GM19351 (cell line): ENCODE measurements at regions not wholly inside any gene's neighbourhood (a gene's known extent, or its start where the extent isn't known, plus 50 kb on each side); places are given as distances from the start of the nearest gene placed in this dataset.
"Not testable (repeated sequence)": the region's sequence is repeated elsewhere in the genome, so short reads cannot be mapped to it uniquely, and the experiment has no call there.

Source experiments
- ATAC-seq: cut with Tn5 transposase; IDR thresholded peaks from one replicate; pipeline ENCODE4 v1.9.1; 2021; ENCODE audit warnings: mild to moderate bottlenecking, moderate library complexity; ENCODE audit not compliant: unreplicated experiment

DNA sequence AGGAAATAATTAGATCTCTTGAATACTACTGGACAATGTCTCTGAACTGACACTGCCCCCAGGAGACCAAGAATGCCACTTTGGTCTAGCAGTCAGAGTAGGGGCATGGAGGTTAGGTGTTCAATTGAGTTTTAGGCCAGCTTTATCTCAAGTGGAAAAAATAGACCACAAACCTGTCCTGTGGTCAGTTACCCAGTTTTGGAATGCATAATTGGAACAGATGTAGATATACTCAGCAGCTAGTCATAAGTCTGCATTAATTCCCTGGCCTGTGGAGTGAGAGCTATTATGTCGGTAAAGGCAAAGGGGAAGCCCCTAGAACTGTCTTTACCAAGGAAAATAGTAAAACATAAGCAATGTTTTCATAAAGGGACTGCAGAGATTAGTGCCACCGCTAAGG, 587.7 kb downstream of the GLUD2 start:
- no peak for ATAC-seq

DNA sequence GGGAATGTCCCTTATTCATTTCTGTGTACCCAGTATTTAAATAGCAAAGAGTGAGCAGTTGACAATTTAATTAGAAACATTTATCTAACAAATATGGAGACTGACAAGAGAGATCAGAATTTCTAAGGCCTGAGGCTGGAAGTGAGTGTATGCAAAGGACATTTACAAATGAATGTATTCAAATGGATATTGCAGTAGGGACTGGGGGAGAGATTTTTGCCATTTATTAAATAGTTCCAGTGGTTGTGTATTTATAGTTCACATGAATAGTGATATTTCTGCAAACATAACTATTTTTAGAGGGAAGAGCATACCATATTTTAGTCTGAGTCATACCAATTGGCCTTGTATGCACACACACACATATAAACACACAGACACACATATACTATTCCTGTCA, 592.4 kb downstream of the GLUD2 start:
- ATAC-seq = no peak

DNA sequence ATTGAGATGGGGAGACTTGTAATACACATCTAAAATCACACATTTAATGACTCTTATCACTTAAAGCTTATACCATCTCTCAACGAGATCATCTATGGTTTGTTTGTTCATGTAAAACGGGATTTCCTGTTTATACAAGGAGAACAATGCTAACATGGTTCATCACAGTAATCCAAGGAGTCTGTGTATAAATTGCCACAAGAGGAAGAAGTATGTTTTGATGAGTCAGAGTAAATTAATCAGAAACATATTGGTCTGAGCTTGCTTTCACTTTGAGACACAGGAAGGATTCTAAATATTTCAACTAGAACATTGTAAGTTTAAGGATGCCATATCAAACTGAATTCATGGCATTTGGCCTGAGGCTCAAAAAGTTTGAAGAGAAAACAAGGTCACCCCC, 594.1 kb downstream of the GLUD2 start:
- no peak for ATAC-seq

DNA sequence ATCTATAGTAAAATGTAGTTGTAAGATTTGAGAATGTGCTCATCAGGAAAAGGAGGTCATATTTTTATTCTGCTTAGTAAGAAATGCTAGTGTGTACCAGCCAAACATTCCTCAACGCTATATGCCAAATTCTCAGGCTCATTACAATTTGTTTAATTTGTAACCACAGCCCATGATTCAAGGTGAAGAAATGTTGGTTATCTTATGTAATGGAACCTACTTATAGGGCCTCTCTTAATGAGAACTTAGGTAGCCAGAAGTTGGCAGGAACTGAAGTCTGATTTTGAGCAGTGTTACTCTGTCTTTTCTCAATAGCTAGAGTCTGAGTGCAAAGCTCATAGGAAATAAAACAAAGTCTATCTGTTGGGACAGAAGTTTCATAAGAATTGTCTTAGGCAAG, 595.0 kb downstream of the GLUD2 start:
- no peak for ATAC-seq

DNA sequence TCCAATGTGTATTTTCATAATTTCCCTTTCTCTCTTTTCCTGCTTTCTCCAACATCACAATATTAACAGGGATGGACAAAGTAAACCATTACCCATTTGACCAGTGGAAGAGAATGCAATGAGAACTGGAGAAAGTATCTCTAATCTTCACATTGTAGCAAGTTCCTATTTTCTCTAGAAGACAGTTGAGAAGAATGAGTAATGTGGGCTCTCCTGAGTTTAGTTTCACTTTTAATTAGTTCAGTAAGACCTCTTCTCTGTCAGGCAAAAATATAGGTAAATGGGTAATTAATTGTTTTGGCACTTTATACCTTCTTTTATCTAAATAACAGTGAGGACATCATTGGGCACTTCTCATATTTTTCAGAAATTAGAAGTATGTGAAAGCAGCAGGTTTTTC, 602.0 kb downstream of the GLUD2 start:
- ATAC-seq = peak; percentile 76

DNA sequence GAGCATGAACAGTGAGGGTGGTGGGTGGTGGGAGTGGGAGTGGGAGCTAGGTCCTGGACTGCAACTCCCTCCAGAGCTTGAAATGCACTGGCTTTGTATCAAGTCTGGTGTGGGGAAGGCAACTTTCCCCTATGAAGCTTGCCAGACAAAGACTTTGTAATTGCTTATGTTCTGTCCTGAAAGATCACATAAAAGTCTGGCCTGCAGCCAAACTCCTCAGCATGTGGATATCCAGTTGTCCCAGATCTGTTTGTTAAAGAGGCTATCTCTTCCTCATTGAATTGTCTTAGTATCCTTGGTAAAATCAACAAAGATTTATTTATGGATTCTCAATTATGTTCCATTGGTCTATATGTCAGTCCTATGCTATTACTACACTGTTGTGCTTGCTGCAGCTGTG, 607.9 kb downstream of the GLUD2 start:
- ATAC-seq = no peak

DNA sequence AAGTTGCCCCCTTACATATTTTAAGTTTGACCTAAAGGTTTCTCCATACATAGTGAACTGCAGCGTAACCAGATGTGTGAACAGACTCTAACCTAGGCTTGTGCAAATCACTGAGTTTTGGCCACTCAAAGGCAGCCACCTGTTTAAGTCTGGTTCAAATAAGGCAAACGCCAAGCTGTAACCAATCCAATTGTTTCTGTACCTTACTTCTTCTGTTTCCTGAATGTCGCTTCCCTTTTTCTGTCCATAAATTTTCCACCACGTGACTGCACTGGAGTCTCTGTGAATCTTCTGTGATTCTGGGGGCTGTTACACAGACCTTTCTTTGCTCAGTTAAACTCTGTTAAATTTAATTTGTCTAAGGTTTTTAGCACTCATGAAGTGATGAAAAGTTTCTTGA, 618.8 kb downstream of the GLUD2 start:
- ATAC-seq = no peak

DNA sequence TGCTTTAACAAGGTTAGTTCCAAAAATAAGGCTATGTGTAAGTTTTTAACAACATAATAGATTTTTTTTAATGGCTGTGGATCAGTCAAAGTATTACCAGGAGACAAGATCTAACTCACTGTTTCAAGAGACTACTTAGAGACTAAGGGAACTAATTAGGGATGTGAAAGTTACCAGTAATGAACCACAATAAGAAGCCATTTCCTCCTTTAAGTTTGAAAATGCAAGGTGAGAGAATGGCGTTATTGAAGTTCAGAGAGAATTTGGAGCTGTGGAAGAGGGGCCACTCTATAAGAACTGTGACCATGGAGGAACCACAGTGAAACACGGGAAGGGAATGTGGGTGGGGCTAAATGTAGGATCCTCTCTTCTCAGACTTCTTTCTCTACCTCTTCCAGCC, 624.2 kb downstream of the GLUD2 start:
- peak; percentile 90 for ATAC-seq

DNA sequence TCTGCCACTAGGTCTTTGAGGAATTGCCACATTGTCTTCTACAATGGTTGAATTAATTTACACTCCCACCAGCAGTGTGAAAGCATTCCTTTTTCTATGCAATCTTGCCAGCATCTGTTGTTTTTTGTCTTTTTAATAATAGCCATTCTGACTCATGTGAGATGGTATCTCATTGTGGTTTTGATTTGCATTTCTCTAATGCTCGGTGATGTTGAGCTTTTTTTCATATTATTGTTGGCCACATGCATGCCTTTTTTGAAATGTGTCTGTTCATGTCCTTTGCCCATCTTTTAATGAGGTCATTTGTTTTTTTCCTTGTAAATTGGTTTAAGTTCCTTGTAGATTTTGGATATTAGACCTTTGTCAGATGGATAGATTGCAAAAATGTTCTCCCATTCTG, 661.8 kb downstream of the GLUD2 start:
- not testable (repeated sequence) for ATAC-seq

DNA sequence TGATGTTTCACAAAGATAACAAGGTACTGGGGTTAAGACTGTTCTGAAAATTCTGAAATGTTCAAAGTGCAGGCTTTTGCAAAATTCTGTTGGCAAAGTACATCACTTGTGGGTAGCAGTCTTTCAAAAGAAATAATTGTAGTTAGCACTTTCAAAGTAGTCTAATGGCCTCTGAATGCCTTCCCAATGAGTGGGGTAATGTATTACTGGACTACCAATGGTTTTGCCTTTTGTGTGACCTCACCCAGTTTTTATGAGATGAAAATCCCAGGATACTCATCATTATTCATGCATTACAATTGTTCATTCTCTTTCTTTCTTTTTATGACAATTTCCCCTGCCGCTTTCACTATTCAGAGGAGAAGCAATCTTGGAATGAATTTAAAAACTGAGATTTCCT, 686.1 kb downstream of the GLUD2 start:
- ATAC-seq = no peak

DNA sequence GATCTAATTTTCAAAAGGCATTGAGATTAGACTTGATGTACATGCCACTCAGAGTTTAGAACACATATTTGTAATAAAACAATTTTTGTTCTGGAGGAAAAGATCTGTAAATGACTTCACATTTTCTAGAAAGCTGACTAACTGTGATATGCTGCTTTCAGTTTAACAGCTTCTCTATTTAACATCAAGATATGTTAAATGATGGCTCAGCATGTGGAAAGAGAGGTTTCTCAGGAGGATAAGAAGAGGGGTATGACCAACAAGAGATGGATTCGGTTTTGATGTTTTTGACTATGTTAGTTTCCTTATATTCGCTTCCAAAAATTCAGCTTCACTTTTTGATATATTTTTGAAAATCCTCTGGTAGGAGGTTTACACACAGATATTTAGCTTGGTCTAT, 698.7 kb downstream of the GLUD2 start:
- no peak for ATAC-seq

DNA sequence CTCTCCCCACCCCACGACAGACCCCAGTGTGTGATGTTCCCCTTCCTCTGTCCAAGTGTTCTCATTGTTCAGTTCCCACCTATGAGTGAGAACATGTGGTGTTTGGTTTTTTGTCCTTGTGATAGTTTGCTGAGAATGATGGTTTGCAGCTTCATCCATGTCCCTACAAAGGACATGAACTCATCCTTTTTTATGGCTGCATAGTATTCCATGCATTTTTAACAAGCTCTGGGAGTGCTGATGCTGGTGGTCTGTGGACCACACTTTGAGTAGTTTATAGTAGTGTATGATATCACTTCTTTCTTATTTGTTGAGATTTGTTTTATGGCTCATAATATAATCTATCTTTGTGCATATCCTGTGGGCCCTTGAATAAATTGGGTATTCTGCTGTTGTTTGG, 706.2 kb downstream of the GLUD2 start:
- not testable (repeated sequence) for ATAC-seq

DNA sequence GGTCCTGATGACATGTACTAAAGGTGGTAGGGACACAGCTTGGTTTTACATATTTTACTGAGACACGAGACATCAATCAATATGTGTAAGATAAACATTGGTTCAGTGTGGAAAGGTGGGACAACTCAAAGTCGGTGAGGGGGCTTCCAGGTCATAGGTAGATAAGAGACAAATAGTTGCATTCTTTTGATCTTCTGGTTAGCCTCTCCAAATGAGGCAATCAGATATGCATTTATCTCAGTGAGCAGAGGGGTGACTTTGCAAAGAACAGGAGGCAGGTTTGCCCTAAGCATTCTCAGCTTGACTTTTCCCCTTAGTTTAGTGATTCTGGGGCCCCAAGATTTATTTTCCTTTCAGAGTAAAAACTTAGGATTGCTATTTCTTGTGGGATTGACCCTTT, 706.9 kb downstream of the GLUD2 start:
- ATAC-seq = no peak

DNA sequence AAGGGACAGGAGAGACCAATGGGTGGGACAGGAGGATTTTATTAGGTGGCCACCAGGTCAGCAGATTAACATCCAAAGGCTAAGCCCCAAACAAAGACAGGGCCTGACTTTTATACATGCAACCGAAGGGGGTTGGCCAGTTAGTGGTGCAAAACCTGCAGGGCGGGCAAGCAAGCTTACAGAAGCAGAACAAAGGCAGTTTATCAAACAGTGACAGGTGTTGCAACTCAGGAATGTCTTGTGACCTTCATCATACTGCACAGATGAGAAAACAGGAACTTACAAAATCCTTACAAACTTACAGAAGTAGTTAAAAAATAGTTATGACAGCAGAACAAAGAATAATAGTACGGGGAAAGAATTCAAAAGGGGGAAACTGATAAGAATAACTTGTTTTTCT, 708.1 kb downstream of the GLUD2 start:
- no peak for ATAC-seq

DNA sequence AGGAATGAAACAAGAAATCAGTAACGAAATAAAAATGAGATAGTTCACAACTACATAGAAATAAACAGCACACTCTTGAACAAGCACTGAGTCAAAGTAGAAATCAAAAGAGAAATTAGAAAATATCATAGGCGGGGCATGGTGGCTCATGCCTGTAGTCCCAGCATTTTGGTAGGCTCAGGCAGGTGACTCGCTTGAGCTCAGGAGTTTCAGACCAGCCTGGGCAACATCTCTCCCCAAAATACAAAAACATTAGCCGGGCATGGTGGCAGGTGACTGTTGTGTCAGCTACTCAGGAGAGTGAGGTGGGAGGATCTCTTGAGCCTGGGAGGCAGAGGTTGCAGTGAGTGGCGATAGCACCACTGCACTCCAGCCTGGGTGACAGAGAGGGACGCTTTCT, 714.4 kb downstream of the GLUD2 start:
- ATAC-seq = no peak

DNA sequence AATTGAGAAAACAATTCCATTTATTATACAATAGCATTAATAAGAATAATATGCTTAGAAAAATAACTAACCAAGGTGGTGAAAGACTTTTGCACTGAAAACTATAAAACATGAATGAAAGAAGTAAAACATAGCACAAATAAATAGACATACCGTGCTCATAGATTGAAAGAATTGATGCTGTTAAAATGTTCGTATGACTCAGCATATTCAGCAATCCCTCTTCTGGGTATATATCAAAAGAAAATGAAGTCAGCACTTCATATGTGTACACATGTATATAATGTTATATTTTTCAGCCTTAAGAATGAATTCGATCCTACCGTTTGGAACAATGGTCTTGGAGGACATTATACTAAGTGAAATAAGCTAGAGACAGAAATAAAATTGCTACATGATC, 716.3 kb downstream of the GLUD2 start:
- ATAC-seq = no peak

DNA sequence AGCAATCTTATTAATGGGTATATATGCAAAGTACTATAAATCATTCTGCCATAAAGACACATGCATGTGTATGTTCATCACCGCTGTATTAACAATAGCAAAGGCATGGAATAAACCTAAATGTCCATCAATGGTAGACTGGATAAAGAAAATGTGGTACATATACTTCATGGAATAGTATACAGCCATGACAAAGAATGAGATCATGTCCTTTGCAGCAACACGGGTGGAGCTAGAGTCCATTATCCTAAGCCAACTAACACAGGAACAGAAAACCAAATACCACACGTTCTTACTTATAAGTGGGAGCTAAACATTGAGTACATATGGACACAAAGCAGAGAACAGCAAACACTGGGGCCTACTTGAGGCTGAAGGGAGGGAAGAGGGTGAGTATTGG, 720.8 kb downstream of the GLUD2 start:
- not testable (repeated sequence) for ATAC-seq

DNA sequence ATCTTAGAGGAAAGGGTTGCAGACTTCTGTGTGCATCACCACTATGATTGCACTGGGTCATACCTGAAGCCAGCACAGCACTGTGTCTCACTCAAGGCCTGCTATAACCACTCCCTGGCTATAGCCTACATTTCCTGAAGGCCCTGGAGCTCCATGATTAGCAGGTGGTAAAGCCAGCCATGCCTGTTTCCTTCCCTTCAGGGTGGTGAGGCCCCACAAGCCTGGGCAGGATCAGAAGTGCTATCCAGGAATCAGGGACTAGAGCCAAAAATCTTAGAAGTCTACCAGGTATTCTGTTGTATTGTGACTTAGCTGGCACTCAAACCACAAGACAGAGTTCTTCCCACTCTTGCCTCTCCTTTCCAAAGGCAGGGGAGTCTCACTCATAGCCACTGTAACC, 734.6 kb downstream of the GLUD2 start:
- no peak for ATAC-seq

DNA sequence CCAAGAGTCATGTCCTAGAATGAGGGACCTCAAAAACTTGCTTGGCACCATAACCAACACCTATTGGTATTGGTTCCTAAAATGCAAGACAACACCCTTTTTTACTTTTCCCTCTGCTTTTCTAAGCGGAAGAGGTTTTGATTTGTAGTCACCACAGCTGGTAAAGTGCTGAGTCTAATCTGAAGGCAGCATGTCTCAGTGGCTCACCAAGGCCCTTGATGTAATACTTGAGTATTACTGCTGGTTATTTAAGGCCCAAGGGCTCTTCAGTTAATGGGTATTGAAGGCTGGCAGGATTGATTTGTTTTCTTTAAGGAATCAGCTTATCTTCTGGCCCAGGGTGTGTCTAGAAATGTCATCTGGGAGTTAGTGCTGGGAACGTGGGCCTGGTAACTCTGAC, 735.1 kb downstream of the GLUD2 start:
- ATAC-seq = no peak

DNA sequence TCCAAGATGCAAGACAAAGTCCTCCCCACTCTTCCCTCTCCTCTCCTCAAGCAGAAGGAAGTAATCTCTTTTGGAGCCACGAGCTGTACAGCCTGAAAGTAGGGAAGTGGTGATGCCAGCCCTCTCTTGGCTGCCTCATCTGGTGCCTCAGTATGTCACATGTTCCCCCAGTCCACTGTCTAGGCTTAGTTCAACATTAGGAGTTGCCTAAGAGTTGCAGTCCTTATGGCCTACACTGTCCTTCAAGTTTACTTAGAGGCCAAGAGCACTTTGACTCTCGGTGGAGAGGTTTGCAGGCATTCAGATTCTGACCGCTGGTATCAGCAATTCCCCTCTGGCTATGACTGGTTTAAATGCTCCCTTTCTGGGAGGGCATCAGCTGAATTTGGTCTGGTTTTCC, 735.6 kb downstream of the GLUD2 start:
- no peak for ATAC-seq

DNA sequence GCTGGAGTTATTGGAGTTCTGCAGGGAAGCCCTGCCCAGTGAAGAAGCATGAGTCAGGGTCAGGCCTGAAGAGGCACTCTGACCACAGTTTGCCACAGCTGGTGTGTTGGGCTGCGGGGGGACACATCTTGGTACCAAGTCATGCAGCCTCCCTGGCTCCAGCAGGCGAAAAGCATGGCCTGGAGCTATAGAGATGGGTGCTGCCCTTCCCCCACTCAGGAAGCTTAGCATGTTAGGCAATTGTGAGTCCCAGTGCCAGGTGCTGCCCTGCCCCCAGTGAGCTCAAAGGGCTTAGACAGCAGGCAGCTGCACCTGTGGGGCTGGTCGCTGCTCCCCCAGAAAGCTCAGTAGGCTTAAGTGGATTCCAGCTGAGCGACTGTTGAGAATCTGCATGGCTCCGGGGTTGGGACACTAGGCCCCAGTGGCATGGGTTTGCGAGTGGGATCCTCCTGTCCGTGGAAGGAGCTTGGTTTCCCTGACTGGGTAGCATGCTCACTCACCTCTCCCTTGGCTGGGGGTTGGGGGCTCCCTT, 755.5 kb downstream of the GLUD2 start:
- ATAC-seq = no peak

DNA sequence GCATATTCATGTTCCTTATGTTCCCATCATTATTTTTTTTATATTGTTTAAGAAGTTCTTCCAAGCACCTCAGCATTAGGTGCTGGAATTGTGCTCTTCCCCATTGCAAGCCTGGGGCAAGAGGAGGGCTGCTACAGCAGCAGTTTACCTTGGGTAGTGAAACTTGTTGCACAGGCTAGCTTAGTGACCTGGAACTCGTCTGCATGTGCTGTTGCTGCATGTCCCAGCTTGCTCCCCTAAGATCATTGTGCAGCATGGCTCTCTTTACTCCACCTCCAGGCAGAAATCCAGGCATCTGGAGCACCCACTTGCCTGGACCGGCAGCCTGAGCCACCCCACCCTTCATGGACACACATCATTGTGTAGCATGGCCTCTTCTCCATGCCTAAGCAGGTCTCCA, 776.0 kb downstream of the GLUD2 start:
- ATAC-seq = no peak

DNA sequence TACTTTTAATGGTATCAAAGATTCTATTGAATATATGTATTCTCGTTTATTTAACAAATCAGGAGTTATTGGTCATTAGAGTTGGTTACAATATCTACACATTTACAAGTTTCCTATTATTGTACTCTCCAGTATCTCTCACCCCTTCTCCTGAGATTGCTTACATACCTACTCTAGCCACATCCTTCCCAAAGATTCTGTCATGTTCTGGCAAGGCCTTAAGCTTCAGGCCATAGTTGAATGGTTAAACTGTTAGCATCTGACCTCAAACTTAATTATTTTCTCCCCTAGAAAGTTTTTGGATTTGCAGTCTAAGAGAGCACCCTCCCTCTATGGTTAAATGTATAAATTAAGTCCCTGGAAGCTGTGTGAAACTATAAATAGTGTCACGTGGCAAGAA, 784.2 kb downstream of the GLUD2 start:
- ATAC-seq = no peak

DNA sequence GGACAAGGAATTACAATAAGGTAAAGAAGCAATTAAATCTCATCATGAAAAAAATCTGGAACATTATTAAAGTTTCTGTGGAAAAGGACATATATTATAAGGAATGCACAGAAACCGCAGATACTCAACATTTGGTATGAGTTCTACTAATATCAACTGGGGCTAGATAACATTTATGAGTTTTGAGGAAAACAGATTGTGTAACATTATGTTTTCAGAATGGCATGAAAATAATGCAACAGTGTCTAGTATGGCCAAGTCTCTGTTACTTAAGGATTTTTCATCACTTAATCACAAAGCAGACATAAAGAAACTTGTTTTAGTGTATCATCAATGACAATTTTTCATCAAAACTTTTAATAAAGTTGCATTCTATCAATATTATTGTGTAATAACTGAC, 785.0 kb downstream of the GLUD2 start:
- no peak for ATAC-seq
